ENCODE measurements at regions not wholly inside any gene's neighbourhood (a gene's known extent, or its start where the extent isn't known, plus 50 kb on each side); places are given as distances from the start of the nearest gene placed in this dataset.

DNA sequence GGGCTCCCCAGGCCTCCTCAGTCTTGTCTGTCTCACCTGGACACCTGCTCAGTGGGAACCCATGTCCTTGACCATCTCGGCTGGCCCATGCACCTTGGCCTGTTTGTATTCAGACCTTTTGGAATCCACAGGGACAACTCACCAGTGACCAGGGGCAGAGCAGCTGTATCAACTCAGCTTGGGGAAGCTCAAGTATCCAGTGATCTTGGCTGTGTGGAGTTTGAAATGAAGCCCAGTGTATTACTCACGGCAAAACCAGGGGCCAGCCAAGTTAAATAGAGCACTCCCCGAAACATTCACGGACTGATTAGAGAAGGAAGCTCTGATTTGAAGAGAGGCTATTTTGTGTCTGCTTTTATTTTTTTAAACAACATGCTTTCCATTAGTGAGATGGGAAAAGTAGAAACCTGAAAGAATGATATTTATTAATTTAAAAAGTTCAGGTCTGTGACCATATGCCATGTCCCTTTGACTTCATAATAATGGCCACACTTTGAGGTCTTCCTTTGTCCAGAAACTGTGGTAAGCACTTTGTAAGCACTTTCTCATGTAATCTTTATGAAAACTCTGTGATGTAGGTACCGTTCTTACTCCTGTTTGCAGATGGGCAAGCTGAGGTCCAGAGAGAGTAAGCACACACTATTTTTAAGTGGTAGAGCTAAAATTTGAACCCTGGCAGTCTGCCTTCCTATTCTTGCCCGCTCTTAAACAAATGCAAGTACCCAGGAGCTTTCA, 656.5 kb downstream of the BNC2 start:
- TF ChIP-seq EZH2phosphoT487 (IDR thresholded peaks at IDR 0.05; ENCODE audit: borderline replicate concordance), result no peak
- no peak for TF ChIP-seq YY1 (IDR thresholded peaks at IDR 0.05; ENCODE audit: extremely low read depth, insufficient replicate concordance, low read depth, low read length)
- TF ChIP-seq EZH2 (IDR thresholded peaks at IDR 0.05), result no peak
